ENCODE measurements at regions not wholly inside any gene's neighbourhood (a gene's known extent, or its start where the extent isn't known, plus 50 kb on each side); places are given as distances from the start of the nearest gene placed in this dataset.

GRCh38 chr10:10927608-10928007 is 90.1 kb upstream of the CELF2 start:
- no peak overlapping the region for H2AFZ ChIP-seq (ENCODE audit: low read depth, low read length)
- H3K9me3 ChIP-seq (ENCODE audit: low read length), result no peaks in the 10 kb centered on the region
- H3K4me3 ChIP-seq (ENCODE audit: low read length), result no peak overlapping the region
- no peaks in the 10 kb centered on the region for H3K4me1 ChIP-seq (ENCODE audit: insufficient read depth, low read length)
- no peaks in the 10 kb centered on the region for H3K27me3 ChIP-seq (ENCODE audit: insufficient read depth, low read length)
- no peaks in the 10 kb centered on the region for H3K36me3 ChIP-seq (ENCODE audit: insufficient read depth, low read length)

DNA sequence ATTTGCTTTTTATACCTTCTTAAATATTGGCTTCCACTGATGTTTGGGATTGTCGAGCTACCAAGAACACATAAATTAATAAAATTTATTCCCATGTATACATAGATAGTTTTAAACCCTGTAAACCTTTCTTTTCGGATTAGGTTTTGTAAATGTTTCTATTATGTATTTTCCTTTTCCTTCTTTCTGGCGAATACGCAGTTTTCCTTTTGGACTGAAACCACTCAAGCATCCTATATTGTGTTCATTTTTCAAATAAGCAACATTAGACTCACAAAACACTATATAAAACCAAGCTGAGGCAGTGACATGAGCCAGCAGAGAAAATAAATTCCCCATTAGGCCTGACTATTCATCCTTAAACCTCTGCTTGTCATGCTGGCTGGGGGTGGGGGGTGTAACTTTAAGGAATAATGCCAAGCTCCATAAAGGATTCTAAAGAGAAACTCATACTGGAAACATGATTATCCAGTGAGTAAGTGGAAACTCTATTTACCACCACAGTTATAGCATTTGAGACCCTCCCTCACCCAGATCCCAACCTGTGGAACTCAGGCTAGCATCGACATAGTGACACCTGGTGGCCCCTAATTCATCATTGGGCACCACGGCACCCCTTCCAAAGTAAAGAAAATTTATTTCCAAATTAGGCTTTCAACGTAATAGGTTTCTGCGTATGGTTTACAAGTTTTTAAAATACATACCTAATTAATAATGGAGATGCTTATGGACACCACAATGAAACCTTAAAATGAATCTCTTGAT is 86.5 kb upstream of the CELF2 start:
- no peaks in the 10 kb centered on the region for H3K9me3 ChIP-seq (ENCODE audit: low read length)
- H2AFZ ChIP-seq (ENCODE audit: low read depth, low read length), result no peak overlapping the region
- H3K4me1 ChIP-seq (ENCODE audit: insufficient read depth, low read length), result no peaks in the 10 kb centered on the region
- no peak overlapping the region for H3K4me3 ChIP-seq (ENCODE audit: low read length)
- H3K27me3 ChIP-seq (ENCODE audit: insufficient read depth, low read length), result no peaks in the 10 kb centered on the region
- H3K36me3 ChIP-seq (ENCODE audit: insufficient read depth, low read length), result no peaks in the 10 kb centered on the region

- no peaks in the 10 kb centered on the region for H3K27me3 ChIP-seq (ENCODE audit: insufficient read depth, low read length)
- no peaks in the 10 kb centered on the region for H3K36me3 ChIP-seq (ENCODE audit: insufficient read depth, low read length)
- H3K4me1 ChIP-seq (ENCODE audit: insufficient read depth, low read length), result no peaks in the 10 kb centered on the region
- no peak overlapping the region for H3K4me3 ChIP-seq (ENCODE audit: low read length)
- H2AFZ ChIP-seq (ENCODE audit: low read depth, low read length), result no peak overlapping the region
- H3K9me3 ChIP-seq (ENCODE audit: low read length), result no peaks in the 10 kb centered on the region
Observed at GRCh38 chr10:10935032-10935431, 82.6 kb upstream of the CELF2 start.

- no peaks in the 10 kb centered on the region for H3K27me3 ChIP-seq (ENCODE audit: insufficient read depth, low read length)
- no peaks in the 10 kb centered on the region for H3K9me3 ChIP-seq (ENCODE audit: low read length)
- H3K36me3 ChIP-seq (ENCODE audit: insufficient read depth, low read length), result no peaks in the 10 kb centered on the region
- H3K4me1 ChIP-seq (ENCODE audit: insufficient read depth, low read length), result no peaks in the 10 kb centered on the region
- no peak overlapping the region for H3K4me3 ChIP-seq (ENCODE audit: low read length)
- no peak overlapping the region for H2AFZ ChIP-seq (ENCODE audit: low read depth, low read length)
Observed at GRCh38 chr10:10938676-10939075, 79.0 kb upstream of the CELF2 start.

- Histone ChIP-seq H3K27me3 (ENCODE audit: insufficient read depth, low read length) (no peaks in the 10 kb centered on the region), H3K4me3 (ENCODE audit: low read length) (no peak overlapping the region), H2AFZ (ENCODE audit: low read depth, low read length) (no peak overlapping the region), H3K9me3 (ENCODE audit: low read length) (peaks cover 7% of the 10 kb centered on the region), H3K4me1 (ENCODE audit: insufficient read depth, low read length) (no peaks in the 10 kb centered on the region), H3K36me3 (ENCODE audit: insufficient read depth, low read length) (no peaks in the 10 kb centered on the region)
Observed at GRCh38 chr10:10941127-10941730, 76.4 kb upstream of the CELF2 start.

DNA sequence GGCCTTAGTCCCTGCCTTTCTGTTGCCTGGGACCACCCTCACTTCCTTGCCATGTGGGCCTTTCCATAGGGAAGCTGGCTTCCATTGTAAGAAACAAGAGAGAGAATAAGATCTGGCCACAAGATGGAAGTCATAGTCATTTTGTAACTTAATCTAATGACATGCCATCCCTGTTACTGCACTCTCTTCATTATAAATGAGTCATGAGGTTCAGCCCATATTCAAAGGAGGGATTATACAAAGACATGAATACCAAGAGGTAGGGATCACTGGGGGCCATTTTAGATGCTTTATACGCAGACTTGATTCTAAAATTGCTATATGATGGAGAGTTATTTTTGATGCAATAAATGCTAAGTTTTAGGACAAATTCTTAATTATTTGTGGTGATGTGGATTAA is 75.2 kb upstream of the CELF2 start:
- no peak overlapping the region for H3K4me3 ChIP-seq (ENCODE audit: low read length)
- no peaks in the 10 kb centered on the region for H3K27me3 ChIP-seq (ENCODE audit: insufficient read depth, low read length)
- no peak overlapping the region for H2AFZ ChIP-seq (ENCODE audit: low read depth, low read length)
- no peaks in the 10 kb centered on the region for H3K36me3 ChIP-seq (ENCODE audit: insufficient read depth, low read length)
- H3K9me3 ChIP-seq (ENCODE audit: low read length), result peaks cover 7% of the 10 kb centered on the region
- H3K4me1 ChIP-seq (ENCODE audit: insufficient read depth, low read length), result no peaks in the 10 kb centered on the region

- H3K4me3 ChIP-seq (ENCODE audit: low read length), result no peak overlapping the region
- H3K4me1 ChIP-seq (ENCODE audit: insufficient read depth, low read length), result no peaks in the 10 kb centered on the region
- H3K27me3 ChIP-seq (ENCODE audit: insufficient read depth, low read length), result no peaks in the 10 kb centered on the region
- H3K36me3 ChIP-seq (ENCODE audit: insufficient read depth, low read length), result no peaks in the 10 kb centered on the region
- peaks cover 7% of the 10 kb centered on the region for H3K9me3 ChIP-seq (ENCODE audit: low read length)
- H2AFZ ChIP-seq (ENCODE audit: low read depth, low read length), result no peak overlapping the region
Observed at GRCh38 chr10:10946081-10946480, 71.6 kb upstream of the CELF2 start.

DNA sequence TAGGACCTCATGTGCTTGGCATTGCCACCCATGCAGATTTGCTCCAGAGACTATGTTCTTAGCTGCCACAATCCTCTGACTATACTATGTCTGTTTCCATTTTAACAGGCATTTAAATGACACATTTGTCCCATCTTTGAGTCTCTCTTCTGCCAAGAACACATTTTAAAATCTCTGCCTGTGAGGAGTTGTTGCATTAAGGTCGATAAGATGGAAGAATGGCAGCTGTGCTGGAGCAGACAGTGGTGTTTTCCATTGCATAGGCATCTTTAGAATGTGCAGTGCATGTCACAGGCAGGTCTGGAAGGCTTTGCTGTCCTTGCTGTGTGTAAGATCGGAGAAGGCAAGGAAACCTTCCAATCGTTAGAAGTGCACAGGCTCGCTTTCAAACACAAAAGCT is 70.9 kb upstream of the CELF2 start:
- H3K36me3 ChIP-seq (ENCODE audit: insufficient read depth, low read length), result no peaks in the 10 kb centered on the region
- H3K4me3 ChIP-seq (ENCODE audit: low read length), result no peak overlapping the region
- H3K4me1 ChIP-seq (ENCODE audit: insufficient read depth, low read length), result no peaks in the 10 kb centered on the region

GRCh38 chr10:10951675-10952074 is 66.0 kb upstream of the CELF2 start:
- Histone ChIP-seq H3K4me1 (ENCODE audit: insufficient read depth, low read length) (no peaks in the 10 kb centered on the region), H3K27me3 (ENCODE audit: insufficient read depth, low read length) (no peaks in the 10 kb centered on the region), H3K4me3 (ENCODE audit: low read length) (no peak overlapping the region), H3K9me3 (ENCODE audit: low read length) (no peaks in the 10 kb centered on the region), H2AFZ (ENCODE audit: low read depth, low read length) (no peak overlapping the region), H3K36me3 (ENCODE audit: insufficient read depth, low read length) (no peaks in the 10 kb centered on the region)

More for the DNA sequence above, 70.9 kb upstream of the CELF2 start:
- no peaks in the 10 kb centered on the region for H3K27me3 ChIP-seq (ENCODE audit: insufficient read depth, low read length)
- H3K9me3 ChIP-seq (ENCODE audit: low read length), result peaks cover 7% of the 10 kb centered on the region
- H2AFZ ChIP-seq (ENCODE audit: low read depth, low read length), result no peak overlapping the region

GRCh38 chr10:10952800-10953199 is 64.9 kb upstream of the CELF2 start:
- no peaks in the 10 kb centered on the region for H3K36me3 ChIP-seq (ENCODE audit: insufficient read depth, low read length)
- no peaks in the 10 kb centered on the region for H3K4me1 ChIP-seq (ENCODE audit: insufficient read depth, low read length)
- no peaks in the 10 kb centered on the region for H3K9me3 ChIP-seq (ENCODE audit: low read length)
- H3K4me3 ChIP-seq (ENCODE audit: low read length), result no peak overlapping the region
- H3K27me3 ChIP-seq (ENCODE audit: insufficient read depth, low read length), result no peaks in the 10 kb centered on the region
- H2AFZ ChIP-seq (ENCODE audit: low read depth, low read length), result no peak overlapping the region

DNA sequence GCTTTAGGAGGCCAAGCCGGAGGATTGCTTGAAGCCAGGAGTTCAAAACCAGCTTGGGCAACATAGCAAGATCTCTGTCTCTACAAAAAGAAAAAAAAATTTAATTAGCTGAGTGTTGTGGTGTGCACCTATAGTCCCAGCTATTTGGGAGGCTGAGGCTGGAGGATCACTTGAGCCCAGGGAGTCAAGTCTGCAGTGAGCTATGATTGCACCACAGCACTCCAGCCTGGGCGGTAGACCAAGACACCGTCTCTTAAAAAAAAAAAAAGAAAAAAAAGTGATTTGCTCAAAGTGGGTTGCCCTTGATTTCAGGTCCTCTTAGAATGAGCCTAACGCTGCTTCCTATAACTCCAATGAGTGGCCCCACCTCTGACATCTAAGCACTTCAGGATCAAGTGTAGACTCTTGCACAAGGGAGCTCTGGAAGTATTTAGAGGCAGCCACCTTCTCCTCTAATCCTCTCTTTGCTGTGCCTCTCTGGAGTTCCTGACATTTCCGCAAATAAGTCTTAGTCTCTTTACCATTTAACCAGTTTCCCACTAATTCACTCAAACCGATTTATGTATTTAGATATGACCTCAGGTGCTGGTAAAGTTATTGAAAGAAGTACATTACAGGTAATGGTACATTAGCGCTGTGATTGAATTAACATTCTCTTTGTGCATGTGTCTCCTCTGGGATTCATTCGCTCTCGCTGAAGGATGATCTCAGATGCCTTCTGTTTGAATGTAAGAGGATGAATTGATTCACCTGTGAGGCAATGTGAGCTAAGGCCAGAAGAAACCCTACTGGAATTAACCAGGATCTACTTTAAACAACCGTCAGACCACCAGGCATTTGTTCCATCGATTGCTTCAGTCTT is 60.8 kb upstream of the CELF2 start:
- H3K4me1 ChIP-seq (ENCODE audit: insufficient read depth, low read length), result peaks cover 9% of the 10 kb centered on the region
- no peak overlapping the region for H3K4me3 ChIP-seq (ENCODE audit: low read length)
- no peaks in the 10 kb centered on the region for H3K27me3 ChIP-seq (ENCODE audit: insufficient read depth, low read length)
- no peaks in the 10 kb centered on the region for H3K36me3 ChIP-seq (ENCODE audit: insufficient read depth, low read length)
- no peak overlapping the region for H2AFZ ChIP-seq (ENCODE audit: low read depth, low read length)
- H3K9me3 ChIP-seq (ENCODE audit: low read length), result no peaks in the 10 kb centered on the region

DNA sequence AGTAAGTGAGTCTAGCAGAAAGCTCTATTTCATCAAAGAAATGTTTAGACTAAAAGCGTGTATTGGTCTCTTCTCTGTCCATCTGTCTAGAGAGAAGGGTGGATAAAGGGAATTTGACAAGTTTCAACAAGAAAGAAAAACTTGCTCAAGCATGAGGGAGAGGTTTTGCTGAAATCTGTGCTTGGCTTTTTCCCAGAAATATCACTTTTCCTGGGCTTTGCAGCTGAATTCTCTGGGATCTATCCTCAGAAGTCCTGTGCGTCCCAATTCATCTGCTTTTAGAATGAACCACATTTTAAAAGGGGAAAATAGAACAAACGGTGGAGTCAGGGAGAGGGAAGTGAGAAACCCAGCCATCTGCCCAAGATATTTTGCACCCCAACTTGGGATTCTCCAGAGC is 59.6 kb upstream of the CELF2 start:
- no peak overlapping the region for H3K4me3 ChIP-seq (ENCODE audit: low read length)
- H3K9me3 ChIP-seq (ENCODE audit: low read length), result no peaks in the 10 kb centered on the region
- peaks cover 9% of the 10 kb centered on the region for H3K4me1 ChIP-seq (ENCODE audit: insufficient read depth, low read length)
- H3K27me3 ChIP-seq (ENCODE audit: insufficient read depth, low read length), result no peaks in the 10 kb centered on the region
- H2AFZ ChIP-seq (ENCODE audit: low read depth, low read length), result no peak overlapping the region
- H3K36me3 ChIP-seq (ENCODE audit: insufficient read depth, low read length), result no peaks in the 10 kb centered on the region

GRCh38 chr10:10959666-10960065 is 58.0 kb upstream of the CELF2 start:
- H3K27me3 ChIP-seq (ENCODE audit: insufficient read depth, low read length), result no peaks in the 10 kb centered on the region
- H2AFZ ChIP-seq (ENCODE audit: low read depth, low read length), result no peak overlapping the region
- peaks cover 9% of the 10 kb centered on the region for H3K4me1 ChIP-seq (ENCODE audit: insufficient read depth, low read length)
- H3K4me3 ChIP-seq (ENCODE audit: low read length), result no peak overlapping the region
- H3K36me3 ChIP-seq (ENCODE audit: insufficient read depth, low read length), result no peaks in the 10 kb centered on the region
- H3K9me3 ChIP-seq (ENCODE audit: low read length), result no peaks in the 10 kb centered on the region

Measured in neuron (in vitro differentiated cells).